ENCODE measurements at regions not wholly inside any gene's neighbourhood (a gene's known extent, or its start where the extent isn't known, plus 50 kb on each side); places are given as distances from the start of the nearest gene placed in this dataset.
"Not testable (repeated sequence)": the region's sequence is repeated elsewhere in the genome, so short reads cannot be mapped to it uniquely, and the experiment has no call there.

DNA sequence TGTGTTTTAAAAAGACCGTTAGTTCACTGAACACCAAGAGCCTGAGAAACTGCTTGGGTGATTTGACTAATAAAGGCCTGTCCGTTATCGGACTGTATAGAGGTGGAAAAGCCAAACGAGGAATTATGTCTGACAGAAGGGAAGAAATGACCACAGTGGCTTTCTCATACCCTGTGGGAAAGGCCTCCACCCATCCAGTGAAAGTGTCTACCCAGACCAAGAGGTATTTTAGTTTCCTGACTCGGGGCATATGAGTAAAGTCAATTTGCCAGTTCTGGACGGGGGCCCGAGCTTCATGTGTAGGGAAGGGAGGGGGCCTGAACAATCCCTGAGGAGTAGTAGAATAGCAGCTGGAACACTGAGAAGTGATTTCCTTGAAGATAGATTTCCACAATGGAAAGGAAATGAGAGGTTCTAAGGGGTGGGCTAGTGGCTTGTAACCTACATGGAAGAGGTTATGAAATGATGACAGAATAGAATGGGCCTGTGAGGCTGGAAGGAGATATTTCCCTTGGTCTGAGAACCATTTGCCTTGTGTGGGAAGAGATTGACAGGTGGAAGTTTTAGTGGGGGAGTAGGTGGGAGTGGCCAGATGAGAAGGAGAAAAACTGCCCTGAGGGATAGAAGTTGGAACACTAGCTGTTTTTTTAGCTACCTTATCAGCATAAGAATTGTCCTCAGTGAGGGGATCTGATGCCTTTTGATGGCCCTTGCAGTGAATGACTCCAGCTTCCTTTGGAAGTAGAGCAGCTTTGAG is 106.4 kb upstream of the PPM1J start:
- TF ChIP-seq, protein P1, sequence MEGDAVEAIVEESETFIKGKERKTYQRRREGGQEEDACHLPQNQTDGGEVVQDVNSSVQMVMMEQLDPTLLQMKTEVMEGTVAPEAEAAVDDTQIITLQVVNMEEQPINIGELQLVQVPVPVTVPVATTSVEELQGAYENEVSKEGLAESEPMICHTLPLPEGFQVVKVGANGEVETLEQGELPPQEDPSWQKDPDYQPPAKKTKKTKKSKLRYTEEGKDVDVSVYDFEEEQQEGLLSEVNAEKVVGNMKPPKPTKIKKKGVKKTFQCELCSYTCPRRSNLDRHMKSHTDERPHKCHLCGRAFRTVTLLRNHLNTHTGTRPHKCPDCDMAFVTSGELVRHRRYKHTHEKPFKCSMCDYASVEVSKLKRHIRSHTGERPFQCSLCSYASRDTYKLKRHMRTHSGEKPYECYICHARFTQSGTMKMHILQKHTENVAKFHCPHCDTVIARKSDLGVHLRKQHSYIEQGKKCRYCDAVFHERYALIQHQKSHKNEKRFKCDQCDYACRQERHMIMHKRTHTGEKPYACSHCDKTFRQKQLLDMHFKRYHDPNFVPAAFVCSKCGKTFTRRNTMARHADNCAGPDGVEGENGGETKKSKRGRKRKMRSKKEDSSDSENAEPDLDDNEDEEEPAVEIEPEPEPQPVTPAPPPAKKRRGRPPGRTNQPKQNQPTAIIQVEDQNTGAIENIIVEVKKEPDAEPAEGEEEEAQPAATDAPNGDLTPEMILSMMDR (IDR thresholded peaks at IDR 0.05 in 8 of 11, conservative IDR thresholded peaks at IDR 0.05 in 3 of 11) = not testable (repeated sequence)
- TF ChIP-seq POLR2AphosphoS5, POLR2A (IDR thresholded peaks at IDR 0.05): not testable (repeated sequence)
